H1 (cell line): ENCODE measurements at regions not wholly inside any gene's neighbourhood (a gene's known extent, or its start where the extent isn't known, plus 50 kb on each side); places are given as distances from the start of the nearest gene placed in this dataset.

Source experiments
- ATF2 ChIP-seq: IDR thresholded peaks from 2 replicates; pipeline ENCODE4 v1.6.1; 2012; ENCODE audit warnings: low read length, inconsistent platforms
- EZH2 ChIP-seq: fragments of 200-600 bp; sonication (generic); IDR thresholded peaks from 2 replicates; pipeline ENCODE4 v1.7.1; 2012; ENCODE audit warnings: low read depth, mild to moderate bottlenecking, moderate library complexity, low read length, inconsistent platforms; ENCODE audit not compliant: severe bottlenecking
- POLR2AphosphoS5 ChIP-seq: IDR thresholded peaks from 2 replicates; pipeline ENCODE4 v1.6.1; 2011; ENCODE audit warnings: low read depth, low read length
- SIX5 ChIP-seq: IDR thresholded peaks from 2 replicates; pipeline ENCODE4 v1.6.1; 2011; ENCODE audit warnings: mild to moderate bottlenecking, low read depth, low read length
- TF ChIP-seq, protein P1 (sequence below), 3 experiments: IDR thresholded peaks; 1 replicate in 2 of 3; 2 replicates in 1 of 3; pipeline versions ENCODE4 v1.5.1 to v1.6.1; 2011; ENCODE audit warnings: low read length in 3 of 3, mild to moderate bottlenecking in 3 of 3, inconsistent platforms in 2 of 3, low read depth in 1 of 3, moderate library complexity in 1 of 3; ENCODE audit not compliant: insufficient read depth in 1 of 3; ENCODE audit errors: control extremely low read depth in 1 of 3

- TF ChIP-seq POLR2AphosphoS5 (no peak), EZH2 (no peak), SIX5 (no peak), ATF2 (no peak)
- TF ChIP-seq, protein P1, sequence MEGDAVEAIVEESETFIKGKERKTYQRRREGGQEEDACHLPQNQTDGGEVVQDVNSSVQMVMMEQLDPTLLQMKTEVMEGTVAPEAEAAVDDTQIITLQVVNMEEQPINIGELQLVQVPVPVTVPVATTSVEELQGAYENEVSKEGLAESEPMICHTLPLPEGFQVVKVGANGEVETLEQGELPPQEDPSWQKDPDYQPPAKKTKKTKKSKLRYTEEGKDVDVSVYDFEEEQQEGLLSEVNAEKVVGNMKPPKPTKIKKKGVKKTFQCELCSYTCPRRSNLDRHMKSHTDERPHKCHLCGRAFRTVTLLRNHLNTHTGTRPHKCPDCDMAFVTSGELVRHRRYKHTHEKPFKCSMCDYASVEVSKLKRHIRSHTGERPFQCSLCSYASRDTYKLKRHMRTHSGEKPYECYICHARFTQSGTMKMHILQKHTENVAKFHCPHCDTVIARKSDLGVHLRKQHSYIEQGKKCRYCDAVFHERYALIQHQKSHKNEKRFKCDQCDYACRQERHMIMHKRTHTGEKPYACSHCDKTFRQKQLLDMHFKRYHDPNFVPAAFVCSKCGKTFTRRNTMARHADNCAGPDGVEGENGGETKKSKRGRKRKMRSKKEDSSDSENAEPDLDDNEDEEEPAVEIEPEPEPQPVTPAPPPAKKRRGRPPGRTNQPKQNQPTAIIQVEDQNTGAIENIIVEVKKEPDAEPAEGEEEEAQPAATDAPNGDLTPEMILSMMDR (IDR thresholded peaks at IDR 0.05; ENCODE audit: control extremely low read depth in 1 of 3, insufficient read depth in 1 of 3, low read depth in 1 of 3, low read length in 3 of 3), result no peak
Observed at GRCh38 chr1:57492586-57493226, 68.8 kb upstream of the DAB1 start.
